ENCODE measurements at regions not wholly inside any gene's neighbourhood (a gene's known extent, or its start where the extent isn't known, plus 50 kb on each side); places are given as distances from the start of the nearest gene placed in this dataset.

- ATAC-seq (ENCODE audit: insufficient read depth, low read depth), result no peak
- DNase-seq, result no peak
Measured at GRCh38 chr6:73898599-73898998, 202.6 kb downstream of the CD109 start.

GRCh38 chr6:73893696-73894095, 197.7 kb downstream of the CD109 start:
- Histone ChIP-seq H2AFZ (ENCODE audit: low read depth, low read length) (no peak overlapping the region), H4K20me1 (ENCODE audit: insufficient read depth, low read length) (no peaks in the 10 kb centered on the region), H3K36me3 (ENCODE audit: insufficient read depth, low read length) (no peaks in the 10 kb centered on the region), H3K79me2 (ENCODE audit: insufficient read depth, low read length) (no peaks in the 10 kb centered on the region), H3K9me3 (ENCODE audit: insufficient read depth, low read length, severe bottlenecking) (no peaks in the 10 kb centered on the region), H3K4me1 (ENCODE audit: insufficient read depth, low read length) (no peaks in the 10 kb centered on the region), H3K27ac (ENCODE audit: low read length) (no peak overlapping the region), H3K4me2 (ENCODE audit: insufficient read depth, low read length) (no peak overlapping the region), H3K4me3 (ENCODE audit: low read depth in 1 of 2, low read length in 2 of 2) (no peak overlapping the region), H3K27me3 (ENCODE audit: insufficient read depth, low read length, poor library complexity) (no peaks in the 10 kb centered on the region), H3K9ac (ENCODE audit: low read depth, low read length) (no peak overlapping the region)
- ATAC-seq (ENCODE audit: insufficient read depth, low read depth), result no peak
- no peak for DNase-seq
- TF ChIP-seq CTCF (IDR thresholded peaks at IDR 0.05; ENCODE audit: borderline replicate concordance, extremely low read depth, low read length, poor library complexity, severe bottlenecking) (no peak), EZH2 (IDR thresholded peaks at IDR 0.05; ENCODE audit: borderline replicate concordance, low read depth, low read length, severe bottlenecking) (no peak)

More at GRCh38 chr6:73898599-73898998, 202.6 kb downstream of the CD109 start:
- Histone ChIP-seq H3K9ac (ENCODE audit: low read depth, low read length) (no peak overlapping the region), H3K4me1 (ENCODE audit: insufficient read depth, low read length) (no peaks in the 10 kb centered on the region), H2AFZ (ENCODE audit: low read depth, low read length) (no peak overlapping the region), H3K4me3 (ENCODE audit: low read depth in 1 of 2, low read length in 2 of 2) (no peak overlapping the region), H3K27me3 (ENCODE audit: insufficient read depth, low read length, poor library complexity) (no peaks in the 10 kb centered on the region), H3K4me2 (ENCODE audit: insufficient read depth, low read length) (no peak overlapping the region), H3K36me3 (ENCODE audit: insufficient read depth, low read length) (no peaks in the 10 kb centered on the region), H4K20me1 (ENCODE audit: insufficient read depth, low read length) (no peaks in the 10 kb centered on the region), H3K9me3 (ENCODE audit: insufficient read depth, low read length, severe bottlenecking) (no peaks in the 10 kb centered on the region), H3K27ac (ENCODE audit: low read length) (no peak overlapping the region), H3K79me2 (ENCODE audit: insufficient read depth, low read length) (no peaks in the 10 kb centered on the region)
- TF ChIP-seq CTCF (IDR thresholded peaks at IDR 0.05; ENCODE audit: borderline replicate concordance, extremely low read depth, low read length, poor library complexity, severe bottlenecking) (no peak), EZH2 (IDR thresholded peaks at IDR 0.05; ENCODE audit: borderline replicate concordance, low read depth, low read length, severe bottlenecking) (no peak)

- no peak overlapping the region for H3K27ac ChIP-seq (ENCODE audit: low read length)
- peaks cover 13% of the 10 kb centered on the region for H3K4me1 ChIP-seq (ENCODE audit: insufficient read depth, low read length)
- H4K20me1 ChIP-seq (ENCODE audit: insufficient read depth, low read length), result no peaks in the 10 kb centered on the region
- no peak overlapping the region for H2AFZ ChIP-seq (ENCODE audit: low read depth, low read length)
- no peaks in the 10 kb centered on the region for H3K79me2 ChIP-seq (ENCODE audit: insufficient read depth, low read length)
- TF ChIP-seq EZH2 (IDR thresholded peaks at IDR 0.05; ENCODE audit: borderline replicate concordance, low read depth, low read length, severe bottlenecking) (no peak), CTCF (IDR thresholded peaks at IDR 0.05; ENCODE audit: borderline replicate concordance, extremely low read depth, low read length, poor library complexity, severe bottlenecking) (no peak)
- H3K36me3 ChIP-seq (ENCODE audit: insufficient read depth, low read length), result no peaks in the 10 kb centered on the region
- no peak overlapping the region for H3K4me2 ChIP-seq (ENCODE audit: insufficient read depth, low read length)
- no peak for ATAC-seq (ENCODE audit: insufficient read depth, low read depth)
- no peak overlapping the region for H3K9ac ChIP-seq (ENCODE audit: low read depth, low read length)
- no peak for DNase-seq
- no peaks in the 10 kb centered on the region for H3K9me3 ChIP-seq (ENCODE audit: insufficient read depth, low read length, severe bottlenecking)
- no peaks in the 10 kb centered on the region for H3K27me3 ChIP-seq (ENCODE audit: insufficient read depth, low read length, poor library complexity)
- H3K4me3 ChIP-seq (ENCODE audit: low read depth in 1 of 2, low read length in 2 of 2), result no peak overlapping the region
Measured at GRCh38 chr6:73888050-73888449, 192.0 kb downstream of the CD109 start.

- Histone ChIP-seq H3K27ac (ENCODE audit: low read length) (no peak overlapping the region), H2AFZ (ENCODE audit: low read depth, low read length) (no peak overlapping the region), H3K9ac (ENCODE audit: low read depth, low read length) (no peak overlapping the region), H3K9me3 (ENCODE audit: insufficient read depth, low read length, severe bottlenecking) (no peaks in the 10 kb centered on the region), H3K4me2 (ENCODE audit: insufficient read depth, low read length) (no peak overlapping the region), H4K20me1 (ENCODE audit: insufficient read depth, low read length) (no peaks in the 10 kb centered on the region), H3K27me3 (ENCODE audit: insufficient read depth, low read length, poor library complexity) (no peaks in the 10 kb centered on the region), H3K79me2 (ENCODE audit: insufficient read depth, low read length) (no peaks in the 10 kb centered on the region), H3K36me3 (ENCODE audit: insufficient read depth, low read length) (no peaks in the 10 kb centered on the region), H3K4me1 (ENCODE audit: insufficient read depth, low read length) (peaks cover 13% of the 10 kb centered on the region), H3K4me3 (ENCODE audit: low read depth in 1 of 2, low read length in 2 of 2) (no peak overlapping the region)
- DNase-seq (no peak), ATAC-seq (ENCODE audit: insufficient read depth, low read depth) (no peak)
- TF ChIP-seq EZH2 (IDR thresholded peaks at IDR 0.05; ENCODE audit: borderline replicate concordance, low read depth, low read length, severe bottlenecking) (no peak), CTCF (IDR thresholded peaks at IDR 0.05; ENCODE audit: borderline replicate concordance, extremely low read depth, low read length, poor library complexity, severe bottlenecking) (no peak)
Measured at GRCh38 chr6:73885393-73885792, 189.4 kb downstream of the CD109 start.
